Left ventricle myocardium inferior (tissue), 1 donor: ENCODE measurements at regions not wholly inside any gene's neighbourhood (a gene's known extent, or its start where the extent isn't known, plus 50 kb on each side); places are given as distances from the start of the nearest gene placed in this dataset.

Experiments used
- DNase-seq: peaks from one replicate; pipeline ENCODE4 v3.0.0-alpha.2; 2020
- H3K27ac ChIP-seq: fragments of 200-600 bp; replicated peaks from 2 replicates; pipeline ENCODE4 v1.8.0; 2021
- H3K27me3 ChIP-seq: fragments of 200-600 bp; 2 replicates; pipeline ENCODE4 v1.8.0; 2021; ENCODE audit warnings: low read depth
- H3K36me3 ChIP-seq: fragments of 200-600 bp; 2 replicates; pipeline ENCODE4 v1.8.0; 2021
- H3K4me1 ChIP-seq: fragments of 200-600 bp; 2 replicates; pipeline ENCODE4 v1.8.0; 2021
- H3K4me3 ChIP-seq: fragments of 200-600 bp; 2 replicates; pipeline ENCODE4 v1.8.0; 2021; ENCODE audit warnings: mild to moderate bottlenecking, moderate library complexity
- H3K9me3 ChIP-seq: fragments of 200-600 bp; replicated peaks from 2 replicates; pipeline ENCODE4 v1.8.0; 2021
- intact Hi-C: fragments of 100-400 bp; cut with micrococcal nuclease; formaldehyde crosslinking; loops from one replicate; pipeline ENCODE4 v1.11.0; 2022
- TF ChIP-seq, protein P1 (sequence below): fragments of 200-600 bp; IDR thresholded peaks from 2 replicates; pipeline ENCODE4 v1.8.0; 2021; ENCODE audit warnings: antibody characterized with exemption, mild to moderate bottlenecking, borderline replicate concordance
- donor health status: DM: no; HTN: yes; CAD: no; lungs with severe emphysema.

DNA sequence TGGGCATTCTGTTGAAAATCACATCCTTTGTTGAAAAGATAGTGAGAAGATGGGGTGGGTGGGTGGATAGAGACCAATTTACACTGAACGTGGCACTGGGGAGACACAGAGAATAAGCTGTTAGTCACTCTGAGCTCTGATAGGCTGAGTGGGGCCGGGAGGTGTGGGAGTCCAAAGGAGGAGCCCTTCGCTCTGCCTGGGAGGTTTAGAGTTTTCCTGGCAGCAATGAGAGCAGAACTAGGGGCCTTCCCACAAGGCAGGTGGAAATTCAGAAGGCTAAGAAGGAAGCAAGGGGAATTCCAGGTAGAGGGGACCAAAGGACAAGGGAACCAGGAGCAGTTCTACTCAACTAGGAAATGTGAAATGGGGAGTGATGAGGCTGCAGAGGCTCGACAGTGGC is 272.7 kb downstream of the RPLP1 start:
- TF ChIP-seq, protein P1, sequence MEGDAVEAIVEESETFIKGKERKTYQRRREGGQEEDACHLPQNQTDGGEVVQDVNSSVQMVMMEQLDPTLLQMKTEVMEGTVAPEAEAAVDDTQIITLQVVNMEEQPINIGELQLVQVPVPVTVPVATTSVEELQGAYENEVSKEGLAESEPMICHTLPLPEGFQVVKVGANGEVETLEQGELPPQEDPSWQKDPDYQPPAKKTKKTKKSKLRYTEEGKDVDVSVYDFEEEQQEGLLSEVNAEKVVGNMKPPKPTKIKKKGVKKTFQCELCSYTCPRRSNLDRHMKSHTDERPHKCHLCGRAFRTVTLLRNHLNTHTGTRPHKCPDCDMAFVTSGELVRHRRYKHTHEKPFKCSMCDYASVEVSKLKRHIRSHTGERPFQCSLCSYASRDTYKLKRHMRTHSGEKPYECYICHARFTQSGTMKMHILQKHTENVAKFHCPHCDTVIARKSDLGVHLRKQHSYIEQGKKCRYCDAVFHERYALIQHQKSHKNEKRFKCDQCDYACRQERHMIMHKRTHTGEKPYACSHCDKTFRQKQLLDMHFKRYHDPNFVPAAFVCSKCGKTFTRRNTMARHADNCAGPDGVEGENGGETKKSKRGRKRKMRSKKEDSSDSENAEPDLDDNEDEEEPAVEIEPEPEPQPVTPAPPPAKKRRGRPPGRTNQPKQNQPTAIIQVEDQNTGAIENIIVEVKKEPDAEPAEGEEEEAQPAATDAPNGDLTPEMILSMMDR = no peak
- Histone ChIP-seq H3K4me3 (no peak overlapping the region), H3K27me3 (peaks cover 83% of the 10 kb centered on the region), H3K27ac (no peak overlapping the region), H3K36me3 (no peaks in the 10 kb centered on the region), H3K9me3 (no peaks in the 10 kb centered on the region), H3K4me1 (no peaks in the 10 kb centered on the region)
- no peak for DNase-seq
- intact Hi-C loops = no loop called here

GRCh38 chr15:69725957-69726356 is 273.3 kb downstream of the RPLP1 start:
- Histone ChIP-seq H3K9me3 (no peaks in the 10 kb centered on the region), H3K36me3 (no peaks in the 10 kb centered on the region), H3K27me3 (peaks cover 83% of the 10 kb centered on the region), H3K27ac (peak overlapping the region; percentile 27), H3K4me3 (no peak overlapping the region), H3K4me1 (no peaks in the 10 kb centered on the region)
- peak; percentile 18 for DNase-seq
- intact Hi-C loops = no loop called here
- TF ChIP-seq, protein P1 = no peak

DNA sequence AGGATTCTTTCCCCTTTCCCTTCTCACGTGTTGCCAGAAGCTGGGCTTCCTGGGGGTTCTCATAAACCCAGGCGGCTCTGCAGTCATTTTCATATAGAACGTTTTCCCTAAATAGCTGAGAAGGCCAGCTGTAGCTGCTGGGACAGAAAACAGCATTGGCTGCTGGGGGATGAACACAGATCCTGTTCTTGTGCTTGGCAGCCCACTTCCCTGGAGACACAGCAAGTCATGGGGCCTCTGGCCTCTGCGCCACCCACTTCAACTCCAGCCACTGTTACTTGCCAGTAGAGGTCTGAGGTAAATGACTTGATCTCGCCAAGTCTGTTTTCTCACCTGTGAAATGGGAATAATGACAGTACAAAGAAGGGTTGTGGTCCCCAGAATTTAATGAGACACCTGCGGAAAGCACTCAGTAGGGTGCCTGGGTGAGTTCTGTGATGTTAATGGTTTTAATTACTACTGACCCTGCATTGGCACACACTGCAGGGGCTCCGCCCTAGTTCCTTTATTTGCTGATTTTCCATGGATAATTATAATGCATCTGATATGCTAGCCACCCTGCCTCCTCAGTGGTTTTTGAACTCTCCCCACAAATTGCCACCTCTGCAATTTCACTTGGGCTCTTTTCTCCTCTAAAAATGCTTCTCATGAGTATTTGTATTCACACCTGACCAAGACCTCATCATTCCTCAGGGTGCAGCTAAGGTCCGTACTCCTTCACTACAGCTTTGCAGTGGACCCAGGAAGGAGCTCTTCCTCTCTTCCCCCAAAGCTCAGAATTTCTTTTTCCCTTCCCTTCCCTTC is 274.7 kb downstream of the RPLP1 start:
- no peak for DNase-seq
- H3K27me3 ChIP-seq = peaks cover 83% of the 10 kb centered on the region
- H3K4me1 ChIP-seq = no peaks in the 10 kb centered on the region
- TF ChIP-seq, protein P1 = no peak
- no peaks in the 10 kb centered on the region for H3K36me3 ChIP-seq
- intact Hi-C loops = no loop called here
- H3K9me3 ChIP-seq = no peaks in the 10 kb centered on the region
- H3K4me3 ChIP-seq = no peak overlapping the region
- no peak overlapping the region for H3K27ac ChIP-seq

DNA sequence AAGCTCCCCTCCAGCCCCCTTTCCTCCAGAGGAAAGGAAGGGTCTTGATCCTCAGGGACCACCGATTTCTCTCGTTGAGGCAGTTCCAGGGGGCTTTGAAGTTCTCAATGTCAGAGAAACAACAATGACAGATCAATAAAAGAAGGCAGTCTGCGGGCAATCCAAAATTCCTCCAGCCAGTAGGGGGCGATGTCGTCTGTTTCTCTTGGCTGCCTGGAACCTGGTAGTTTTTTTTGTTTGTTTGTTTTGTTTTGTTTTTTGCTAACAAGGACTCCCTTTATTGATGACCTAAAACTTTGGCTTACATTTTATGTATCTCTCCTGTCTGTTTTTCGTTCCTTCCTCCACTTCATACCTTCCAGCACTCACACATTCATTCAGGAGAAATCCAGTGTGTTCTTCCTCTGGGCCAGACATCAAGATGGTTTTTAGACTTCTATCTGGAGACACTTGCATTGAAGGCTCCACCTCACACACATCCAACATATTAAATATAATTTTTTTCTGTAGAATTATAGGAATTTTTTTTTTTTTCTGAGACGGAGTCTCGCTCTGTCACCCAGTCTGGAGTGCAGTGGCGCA is 276.6 kb downstream of the RPLP1 start:
- Histone ChIP-seq H3K27me3 (peaks cover 79% of the 10 kb centered on the region), H3K9me3 (no peaks in the 10 kb centered on the region), H3K4me1 (no peaks in the 10 kb centered on the region), H3K36me3 (no peaks in the 10 kb centered on the region), H3K4me3 (no peak overlapping the region), H3K27ac (no peak overlapping the region)
- DNase-seq = peak; percentile 29
- intact Hi-C loops = no loop called here
- TF ChIP-seq, protein P1 = peak; percentile 77

GRCh38 chr15:69730281-69731080 is 277.9 kb downstream of the RPLP1 start:
- Histone ChIP-seq H3K27ac (no peak overlapping the region), H3K4me3 (no peak overlapping the region), H3K9me3 (no peaks in the 10 kb centered on the region), H3K4me1 (no peaks in the 10 kb centered on the region), H3K27me3 (peaks cover 73% of the 10 kb centered on the region), H3K36me3 (no peaks in the 10 kb centered on the region)
- DNase-seq = no peak
- TF ChIP-seq, protein P1 = no peak
- intact Hi-C loops = loop anchor here (10.0 kb wide), 1 partner anchor 734 kb away; no protein-coding TSS in a partner anchor
